PC-3 (cell line): ENCODE measurements at regions not wholly inside any gene's neighbourhood (a gene's known extent, or its start where the extent isn't known, plus 50 kb on each side); places are given as distances from the start of the nearest gene placed in this dataset.

ENCODE experiments used
- ATAC-seq: fragments of 200-7000 bp; cut with Tn5 transposase; 2 replicates; pipeline ENCODE4 v1.9.1; 2020; ENCODE audit warnings: mild to moderate bottlenecking, moderate library complexity
- BruUV-seq: library from RNA; stranded (reverse); fragments of 400-500 nt; replicated peaks from 2 replicates; lab custom pipeline; 2021; lab: Mats Ljungman, UMichigan
- CTCF ChIA-PET: fragments of 300-600 bp; sonication (Branson Sonifier 250); formaldehyde crosslinking; loops from one replicate; lab custom pipeline; 2022; ENCODE audit warnings: antibody characterized with exemption; lab: Charles Lee
- POLR2A ChIA-PET: fragments of 300-600 bp; sonication (Branson Sonifier 250); formaldehyde crosslinking; loops from one replicate; lab custom pipeline; 2022; ENCODE audit warnings: antibody characterized with exemption; ENCODE audit not compliant: unreplicated experiment; lab: Charles Lee
- DNase-seq: peaks from one replicate; pipeline ENCODE4 v3.0.0-alpha.2; 2015
- H2AFZ ChIP-seq: fragments of 300-600 bp; sonication (generic); 2 replicates; pipeline ENCODE4 v1.6.0; 2016; ENCODE audit warnings: antibody characterized with exemption, low read length
- H3F3A ChIP-seq: fragments of 300-600 bp; sonication (generic); one replicate; pipeline ENCODE4 v1.6.0; 2017; ENCODE audit warnings: antibody characterized with exemption, low read length, control low read depth, mild to moderate bottlenecking; ENCODE audit not compliant: unreplicated experiment
- H3K27ac ChIP-seq: fragments of 300-600 bp; sonication (generic); 2 replicates; pipeline ENCODE4 v1.5.1; 2016; ENCODE audit warnings: mild to moderate bottlenecking, low read length
- H3K27me3 ChIP-seq: fragments of 300-600 bp; sonication (generic); 2 replicates; pipeline ENCODE4 v1.6.1; 2016; ENCODE audit warnings: low read length, mixed read lengths
- H3K36me3 ChIP-seq: fragments of 300-600 bp; sonication (generic); 2 replicates; pipeline ENCODE4 v1.6.1; 2016; ENCODE audit warnings: low read depth, mixed run types, low read length, mixed read lengths
- H3K4me1 ChIP-seq: fragments of 300-600 bp; sonication (generic); 2 replicates; pipeline ENCODE4 v1.5.1; 2016; ENCODE audit warnings: low read length; ENCODE audit not compliant: insufficient read depth
- H3K4me2 ChIP-seq: fragments of 300-600 bp; sonication (generic); 2 replicates; pipeline ENCODE4 v1.6.0; 2016; ENCODE audit warnings: low read length
- H3K4me3 ChIP-seq: fragments of 300-600 bp; sonication (generic); 2 replicates; pipeline ENCODE4 v1.5.1; 2016; ENCODE audit warnings: mild to moderate bottlenecking, low read length, mixed read lengths
- H3K79me2 ChIP-seq: fragments of 300-600 bp; sonication (generic); 2 replicates; pipeline ENCODE4 v1.6.1; 2017; ENCODE audit warnings: low read length, mixed read lengths
- H3K9ac ChIP-seq: fragments of 300-600 bp; sonication (generic); 2 replicates; pipeline ENCODE4 v1.6.0; 2016; ENCODE audit warnings: mild to moderate bottlenecking, low read length
- H3K9me2 ChIP-seq: fragments of 300-600 bp; sonication (generic); replicated peaks from 2 replicates; pipeline ENCODE4 v1.6.1; 2016; ENCODE audit warnings: mixed run types, low read length, mixed read lengths
- H3K9me3 ChIP-seq: fragments of 300-600 bp; sonication (generic); 2 replicates; pipeline ENCODE4 v1.6.1; 2016; ENCODE audit warnings: low read length, mixed read lengths
- H4K20me1 ChIP-seq: fragments of 300-600 bp; sonication (generic); 2 replicates; pipeline ENCODE4 v1.6.1; 2016; ENCODE audit warnings: low read length, mixed read lengths
- CTCF ChIP-seq: fragments of 300-600 bp; sonication (generic); conservative IDR thresholded peaks from 2 replicates; pipeline ENCODE4 v1.5.1; 2017; ENCODE audit warnings: antibody characterized with exemption, low read depth, mild to moderate bottlenecking, low read length
- EZH2 ChIP-seq: fragments of 300-600 bp; sonication (generic); IDR thresholded peaks from one replicate; pipeline ENCODE4 v1.6.1; 2017; ENCODE audit warnings: antibody characterized with exemption, mild to moderate bottlenecking, low read length; ENCODE audit not compliant: unreplicated experiment
- EZH2phosphoT487 ChIP-seq: fragments of 300-600 bp; sonication (generic); IDR thresholded peaks from 2 replicates; pipeline ENCODE4 v1.6.1; 2018; ENCODE audit warnings: mild to moderate bottlenecking, antibody characterized with exemption, low read length, borderline replicate concordance
- intact Hi-C: fragments of 100-400 bp; cut with micrococcal nuclease; formaldehyde crosslinking; loops from 2 replicates; pipeline ENCODE4 v1.9.0; 2023

DNA sequence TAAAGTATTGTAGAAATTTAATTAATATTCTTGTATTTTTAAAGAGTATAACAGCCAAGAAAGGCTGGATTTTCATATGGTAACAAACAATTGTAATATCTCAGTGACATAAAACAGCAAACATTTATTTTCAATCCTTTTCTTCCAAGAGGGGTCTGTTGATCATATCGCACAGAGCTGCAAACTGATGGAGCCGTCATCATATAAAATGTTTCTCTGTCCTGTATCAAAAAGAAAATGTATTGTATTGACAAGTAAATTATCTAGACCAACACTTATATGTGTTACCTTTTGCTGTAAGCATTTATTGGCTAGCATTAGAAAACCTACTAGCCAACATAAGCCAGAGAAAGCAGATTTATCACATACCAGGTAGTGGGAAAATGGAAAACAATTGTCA, 2861.4 kb upstream of the PCDH20 start:
- TF ChIP-seq CTCF (no peak), EZH2 (no peak), EZH2phosphoT487 (no peak)
- no peaks in the 10 kb centered on the region for H3F3A ChIP-seq
- ATAC-seq = no peak
- no TSS peak for BruUV-seq
- no peaks in the 10 kb centered on the region for H3K9me2 ChIP-seq
- no peak overlapping the region for H3K4me3 ChIP-seq
- no peak overlapping the region for H3K27ac ChIP-seq
- H3K27me3 ChIP-seq = no peaks in the 10 kb centered on the region
- no peaks in the 10 kb centered on the region for H3K79me2 ChIP-seq
- ChIA-PET CTCF (no interaction called here), POLR2A (no interaction called here)
- H3K4me1 ChIP-seq = peaks cover 11% of the 10 kb centered on the region
- no peak overlapping the region for H3K9ac ChIP-seq
- H2AFZ ChIP-seq = no peak overlapping the region
- no peak for DNase-seq
- no peaks in the 10 kb centered on the region for H4K20me1 ChIP-seq
- intact Hi-C loops = no loop called here
- H3K36me3 ChIP-seq = no peaks in the 10 kb centered on the region
- H3K4me2 ChIP-seq = no peak overlapping the region
- H3K9me3 ChIP-seq = no peaks in the 10 kb centered on the region

- no peak overlapping the region for H3K4me3 ChIP-seq
- ChIA-PET POLR2A (no interaction called here), CTCF (no interaction called here)
- DNase-seq = no peak
- no peaks in the 10 kb centered on the region for H3K9me3 ChIP-seq
- intact Hi-C loops = no loop called here
- H3K4me1 ChIP-seq = peaks cover 11% of the 10 kb centered on the region
- no TSS peak for BruUV-seq
- H3K9me2 ChIP-seq = no peaks in the 10 kb centered on the region
- no peak overlapping the region for H3K4me2 ChIP-seq
- no peak overlapping the region for H2AFZ ChIP-seq
- H3K36me3 ChIP-seq = no peaks in the 10 kb centered on the region
- no peak for ATAC-seq
- H3K27me3 ChIP-seq = no peaks in the 10 kb centered on the region
- no peak overlapping the region for H3K9ac ChIP-seq
- no peaks in the 10 kb centered on the region for H4K20me1 ChIP-seq
- no peaks in the 10 kb centered on the region for H3F3A ChIP-seq
- H3K27ac ChIP-seq = no peak overlapping the region
- no peaks in the 10 kb centered on the region for H3K79me2 ChIP-seq
- TF ChIP-seq EZH2phosphoT487 = no peak
- TF ChIP-seq EZH2 = no peak
- no peak for TF ChIP-seq CTCF
These were observed 2860.6 kb upstream of the PCDH20 start for GRCh38 chr13:64276232-64276631.

DNA sequence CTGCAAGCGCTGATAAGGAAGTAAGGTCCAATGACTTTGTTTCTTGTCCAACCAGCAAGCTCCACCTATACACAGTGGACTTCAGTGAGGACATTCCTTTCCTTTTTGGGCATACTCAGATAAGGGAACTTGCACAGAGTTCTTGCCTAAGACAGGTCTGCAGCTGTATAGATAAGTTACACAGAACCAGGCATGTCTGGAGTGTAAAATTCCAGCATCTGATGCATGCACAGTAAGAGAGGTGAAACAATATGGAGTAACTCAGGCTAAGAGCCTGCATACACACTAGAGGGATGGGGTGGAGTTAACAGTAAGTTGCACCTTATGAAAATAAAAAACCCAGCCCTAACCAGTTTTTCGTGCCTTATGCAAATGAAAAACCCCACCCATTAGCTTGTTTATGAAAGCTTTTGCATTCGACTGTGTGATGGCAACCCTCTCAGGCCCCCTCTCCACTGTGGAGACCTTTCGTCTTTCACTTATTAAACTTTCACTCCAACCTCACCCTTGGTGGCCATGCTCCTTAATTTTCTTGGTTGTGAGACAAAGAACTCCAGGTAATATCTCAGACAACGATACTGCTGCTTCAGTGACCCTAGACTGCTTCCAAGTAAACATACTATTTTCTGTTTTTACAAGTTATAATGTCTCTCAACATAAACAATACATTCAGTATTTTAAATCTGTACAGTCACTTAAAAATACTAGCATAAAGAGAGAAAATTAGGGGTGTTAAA, 2859.0 kb upstream of the PCDH20 start:
- ChIA-PET POLR2A (no interaction called here), CTCF (no interaction called here)
- intact Hi-C loops = no loop called here
- Histone ChIP-seq H3K36me3 (no peaks in the 10 kb centered on the region), H3K27ac (no peak overlapping the region), H2AFZ (no peak overlapping the region), H3K9me3 (no peaks in the 10 kb centered on the region), H3K4me1 (peaks cover 11% of the 10 kb centered on the region), H3F3A (no peaks in the 10 kb centered on the region), H3K4me2 (no peak overlapping the region), H3K9me2 (no peaks in the 10 kb centered on the region), H3K27me3 (no peaks in the 10 kb centered on the region), H4K20me1 (no peaks in the 10 kb centered on the region), H3K4me3 (no peak overlapping the region), H3K9ac (no peak overlapping the region), H3K79me2 (no peaks in the 10 kb centered on the region)
- DNase-seq = no peak
- no TSS peak for BruUV-seq
- no peak for ATAC-seq
- TF ChIP-seq CTCF (no peak), EZH2phosphoT487 (no peak), EZH2 (no peak)
